GM19035 (cell line): ENCODE measurements at regions not wholly inside any gene's neighbourhood (a gene's known extent, or its start where the extent isn't known, plus 50 kb on each side); places are given as distances from the start of the nearest gene placed in this dataset.

Source experiments
- ATAC-seq: cut with Tn5 transposase; IDR thresholded peaks from one replicate; pipeline ENCODE4 v1.9.1; 2021; ENCODE audit not compliant: unreplicated experiment

DNA sequence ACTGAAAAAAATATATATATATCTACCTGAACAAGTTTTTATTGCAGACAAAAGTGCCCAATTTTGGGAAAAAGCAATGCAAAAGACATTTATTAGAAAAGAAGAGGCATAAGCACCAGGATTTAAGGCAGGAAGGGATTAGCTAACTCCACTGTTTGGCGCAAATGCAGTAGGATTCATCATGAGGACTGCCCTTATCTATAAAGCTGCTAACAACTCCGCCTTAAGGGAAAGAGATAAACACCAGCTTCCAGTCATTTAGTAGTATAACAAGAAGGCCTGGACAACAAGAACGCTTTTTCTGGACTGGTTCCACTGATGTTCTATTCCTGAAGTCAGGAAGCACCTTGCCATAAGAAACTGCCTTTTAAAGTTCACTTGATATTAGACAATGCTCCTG is 52.9 kb upstream of the FSHR start:
- ATAC-seq, result no peak
